ENCODE measurements at regions not wholly inside any gene's neighbourhood (a gene's known extent, or its start where the extent isn't known, plus 50 kb on each side); places are given as distances from the start of the nearest gene placed in this dataset.

DNA sequence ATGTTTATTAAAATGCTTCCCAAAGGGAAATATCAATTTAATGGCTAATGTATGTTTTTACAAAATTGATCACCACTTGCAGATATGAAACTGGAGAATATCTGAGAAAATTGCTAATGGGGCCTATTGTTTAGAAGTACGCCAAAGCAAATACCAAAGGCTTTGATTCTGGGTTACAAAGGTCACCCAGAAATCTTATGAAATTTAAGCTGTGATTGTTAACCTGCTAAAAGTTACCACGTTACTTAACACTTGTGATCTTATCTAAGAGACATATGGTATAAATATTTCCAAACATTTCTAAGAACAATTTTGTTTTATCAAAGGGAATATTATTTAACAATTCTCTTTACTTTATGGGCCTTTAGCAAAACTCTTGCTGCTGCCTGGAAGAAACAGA, 383.3 kb downstream of the TFAP2A start:
- H3K9me1 ChIP-seq (replicated peaks; ENCODE audit: control insufficient read depth, extremely low read depth, insufficient read depth, low read length) = no peaks in the 10 kb centered on the region
- ChIA-PET CTCF (interaction anchor here (0.9 to 1.1 kb wide), 2 partner anchors 323 to 1813 kb away, joined by 3 read pairs; no protein-coding TSS in a partner anchor), POLR2A (no interaction called here)
- H3K79me2 ChIP-seq (ENCODE audit: control insufficient read depth, insufficient read depth, low read length) = no peaks in the 10 kb centered on the region
- no peak overlapping the region for H3K4me2 ChIP-seq (ENCODE audit: insufficient read depth, low read length)
- BruUV-seq (replicated peaks) = no TSS peak
- no peaks in the 10 kb centered on the region for H4K20me1 ChIP-seq (replicated peaks; ENCODE audit: control insufficient read depth, extremely low read depth, insufficient read depth, low read length)
- DNase-seq (ENCODE audit: low read depth, low spot score) (no peak), FAIRE-seq (no peak)
- H3K27ac ChIP-seq (ENCODE audit: insufficient read depth, low read depth, low read length) = no peak overlapping the region
- H3K4me3 ChIP-seq (replicated peaks in 1 of 3; ENCODE audit: insufficient read depth in 1 of 3, low read depth in 1 of 3, low read length in 3 of 3) = no peak overlapping the region
- H2AFZ ChIP-seq (ENCODE audit: low read depth, low read length) = no peak overlapping the region
- H3K36me3 ChIP-seq (ENCODE audit: control insufficient read depth in 2 of 2, extremely low read depth in 1 of 2, insufficient read depth in 2 of 2, low read length in 2 of 2) = no peaks in the 10 kb centered on the region
- no peaks in the 10 kb centered on the region for H3K4me1 ChIP-seq (ENCODE audit: control insufficient read depth, extremely low read depth, insufficient read depth, low read length)
- no peak overlapping the region for H3K9ac ChIP-seq (replicated peaks; ENCODE audit: extremely low read depth, insufficient read depth, low read length)
- H3K9me3 ChIP-seq (replicated peaks; ENCODE audit: control insufficient read depth, insufficient read depth, low read length) = no peaks in the 10 kb centered on the region
- dilution Hi-C loops (cut with MboI; ENCODE audit: extremely low pct_ligation_motif_present, low sequenced_read_pairs) (no loop called here), intact Hi-C loops (cut with micrococcal nuclease) (no loop called here)
- H3K27me3 ChIP-seq (ENCODE audit: control insufficient read depth in 2 of 2, insufficient read depth in 2 of 2, low read length in 2 of 2) = no peaks in the 10 kb centered on the region
- TF ChIP-seq POLR2AphosphoS5 (IDR thresholded peaks at IDR 0.05; ENCODE audit: insufficient read depth, low read depth, low read length) (no peak), FOS (IDR thresholded peaks at IDR 0.05; ENCODE audit: borderline replicate concordance, insufficient read depth, low read length) (no peak), GATA2 (IDR thresholded peaks at IDR 0.05; ENCODE audit: insufficient read depth, insufficient read length, low read depth, low read length) (no peak), EZH2 (IDR thresholded peaks at IDR 0.05; ENCODE audit: borderline replicate concordance, low read depth, low read length, severe bottlenecking) (no peak), MYC (IDR thresholded peaks at IDR 0.05; ENCODE audit: low read depth, low read length) (no peak), POLR2A (IDR thresholded peaks at IDR 0.05; ENCODE audit: low read depth, low read length) (no peak), JUN (IDR thresholded peaks at IDR 0.05; ENCODE audit: borderline replicate concordance, insufficient read depth, insufficient read length, low read depth) (no peak)
- TF ChIP-seq, protein P1, sequence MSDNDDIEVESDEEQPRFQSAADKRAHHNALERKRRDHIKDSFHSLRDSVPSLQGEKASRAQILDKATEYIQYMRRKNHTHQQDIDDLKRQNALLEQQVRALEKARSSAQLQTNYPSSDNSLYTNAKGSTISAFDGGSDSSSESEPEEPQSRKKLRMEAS (IDR thresholded peaks at IDR 0.05; ENCODE audit: insufficient read depth, insufficient read length) = no peak
- TF ChIP-seq, protein P2, sequence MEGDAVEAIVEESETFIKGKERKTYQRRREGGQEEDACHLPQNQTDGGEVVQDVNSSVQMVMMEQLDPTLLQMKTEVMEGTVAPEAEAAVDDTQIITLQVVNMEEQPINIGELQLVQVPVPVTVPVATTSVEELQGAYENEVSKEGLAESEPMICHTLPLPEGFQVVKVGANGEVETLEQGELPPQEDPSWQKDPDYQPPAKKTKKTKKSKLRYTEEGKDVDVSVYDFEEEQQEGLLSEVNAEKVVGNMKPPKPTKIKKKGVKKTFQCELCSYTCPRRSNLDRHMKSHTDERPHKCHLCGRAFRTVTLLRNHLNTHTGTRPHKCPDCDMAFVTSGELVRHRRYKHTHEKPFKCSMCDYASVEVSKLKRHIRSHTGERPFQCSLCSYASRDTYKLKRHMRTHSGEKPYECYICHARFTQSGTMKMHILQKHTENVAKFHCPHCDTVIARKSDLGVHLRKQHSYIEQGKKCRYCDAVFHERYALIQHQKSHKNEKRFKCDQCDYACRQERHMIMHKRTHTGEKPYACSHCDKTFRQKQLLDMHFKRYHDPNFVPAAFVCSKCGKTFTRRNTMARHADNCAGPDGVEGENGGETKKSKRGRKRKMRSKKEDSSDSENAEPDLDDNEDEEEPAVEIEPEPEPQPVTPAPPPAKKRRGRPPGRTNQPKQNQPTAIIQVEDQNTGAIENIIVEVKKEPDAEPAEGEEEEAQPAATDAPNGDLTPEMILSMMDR (IDR thresholded peaks at IDR 0.05; ENCODE audit: extremely low read depth in 1 of 2, insufficient read depth in 1 of 2, low read depth in 1 of 2, low read length in 2 of 2) = no peak
